HG02610 (cell line): ENCODE measurements at regions not wholly inside any gene's neighbourhood (a gene's known extent, or its start where the extent isn't known, plus 50 kb on each side); places are given as distances from the start of the nearest gene placed in this dataset.

Experiments
- ATAC-seq: cut with Tn5 transposase; IDR thresholded peaks from one replicate; pipeline ENCODE4 v1.9.1; 2021; ENCODE audit warnings: mild to moderate bottlenecking, moderate library complexity; ENCODE audit not compliant: unreplicated experiment

- ATAC-seq, result no peak
Measured at GRCh38 chr16:73546341-73546845, 498.5 kb upstream of the ZFHX3 start.

GRCh38 chr16:73545755-73546154 is 497.8 kb upstream of the ZFHX3 start:
- ATAC-seq, result no peak

GRCh38 chr16:73545290-73545689 is 497.4 kb upstream of the ZFHX3 start:
- no peak for ATAC-seq

- no peak for ATAC-seq
Measured at GRCh38 chr16:73544826-73545225, 496.9 kb upstream of the ZFHX3 start.

GRCh38 chr16:73543970-73544599 is 496.2 kb upstream of the ZFHX3 start:
- no peak for ATAC-seq

- ATAC-seq, result no peak
Measured at GRCh38 chr16:73543331-73543969, 495.5 kb upstream of the ZFHX3 start.

GRCh38 chr16:73542885-73543284 is 495.0 kb upstream of the ZFHX3 start:
- ATAC-seq, result no peak

GRCh38 chr16:73537921-73538320 is 490.0 kb upstream of the ZFHX3 start:
- ATAC-seq, result no peak

- no peak for ATAC-seq
Measured at GRCh38 chr16:73536931-73537330, 489.0 kb upstream of the ZFHX3 start.

- ATAC-seq, result no peak
Measured at GRCh38 chr16:73531021-73531420, 483.1 kb upstream of the ZFHX3 start.

GRCh38 chr16:73530529-73530928 is 482.6 kb upstream of the ZFHX3 start:
- no peak for ATAC-seq

GRCh38 chr16:73529303-73530012 is 481.5 kb upstream of the ZFHX3 start:
- no peak for ATAC-seq

GRCh38 chr16:73527187-73527586 is 479.3 kb upstream of the ZFHX3 start:
- no peak for ATAC-seq

GRCh38 chr16:73526011-73526804 is 478.3 kb upstream of the ZFHX3 start:
- ATAC-seq, result no peak

- ATAC-seq, result no peak
Measured at GRCh38 chr16:73523209-73523608, 475.3 kb upstream of the ZFHX3 start.

GRCh38 chr16:73521499-73521898 is 473.6 kb upstream of the ZFHX3 start:
- ATAC-seq, result no peak

GRCh38 chr16:73515616-73516015 is 467.7 kb upstream of the ZFHX3 start:
- ATAC-seq, result no peak

GRCh38 chr16:73510852-73511251 is 462.9 kb upstream of the ZFHX3 start:
- ATAC-seq, result no peak

GRCh38 chr16:73506568-73507056 is 458.7 kb upstream of the ZFHX3 start:
- no peak for ATAC-seq

- ATAC-seq, result no peak
Measured at GRCh38 chr16:73505577-73505976, 457.6 kb upstream of the ZFHX3 start.
